ENCODE measurements at regions not wholly inside any gene's neighbourhood (a gene's known extent, or its start where the extent isn't known, plus 50 kb on each side); places are given as distances from the start of the nearest gene placed in this dataset.
"Not testable (repeated sequence)": the region's sequence is repeated elsewhere in the genome, so short reads cannot be mapped to it uniquely, and the experiment has no call there.

DNA sequence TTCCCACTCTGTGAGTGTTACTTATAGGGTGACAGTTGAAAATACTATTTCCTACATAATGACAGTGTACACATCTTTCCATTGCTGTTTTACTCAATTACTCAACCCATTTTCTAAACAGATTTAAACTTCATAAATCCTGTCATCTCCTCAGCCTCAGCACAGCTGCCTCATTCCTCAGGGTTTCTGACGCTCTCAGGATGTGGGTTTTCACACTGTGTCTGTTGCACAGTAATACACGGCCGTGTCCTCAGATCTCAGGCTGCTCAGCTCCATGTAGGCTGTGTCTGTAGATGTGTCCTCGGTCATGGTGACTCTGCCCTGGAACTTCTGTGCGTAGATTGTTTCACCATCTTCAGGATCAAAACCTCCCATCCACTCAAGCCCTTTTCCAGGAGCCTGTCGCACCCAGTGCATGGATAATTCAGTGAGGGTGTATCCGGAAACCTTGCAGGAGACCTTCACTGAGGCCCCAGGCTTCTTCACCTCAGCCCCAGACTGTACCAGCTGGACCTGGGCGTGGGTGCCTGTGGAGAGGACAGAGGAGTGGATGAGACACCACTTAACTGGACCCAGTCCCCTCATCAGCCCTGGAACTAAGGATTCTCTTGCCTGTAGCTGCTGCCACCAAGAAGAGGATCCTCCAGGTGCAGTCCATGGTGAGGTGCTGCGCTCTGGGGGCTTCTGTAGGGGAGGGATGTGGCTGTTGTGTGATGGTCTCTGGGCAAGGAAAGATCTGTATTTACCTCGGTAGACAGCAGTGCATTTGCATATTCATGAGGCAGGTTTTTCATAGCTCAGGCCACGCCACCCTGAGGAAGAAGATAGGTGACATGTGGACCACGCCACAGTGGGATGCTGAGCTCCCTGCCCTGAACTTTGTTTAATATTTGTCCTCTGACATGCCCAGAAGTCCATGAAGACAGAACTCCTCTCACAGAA is 750.2 kb downstream of the TMEM121 start:
- H3K27me3 Mint-ChIP-seq (ENCODE audit: low read depth), result peaks cover 62% of the 10 kb centered on the region
- H3K36me3 Mint-ChIP-seq (ENCODE audit: low read depth), result no peaks in the 10 kb centered on the region
- H3K4me1 Mint-ChIP-seq (ENCODE audit: low read depth), result peaks cover 7% of the 10 kb centered on the region
- no peaks in the 10 kb centered on the region for H3K9me3 Mint-ChIP-seq
- H3K4me3 Mint-ChIP-seq, result no peak overlapping the region
- peak overlapping the region; percentile 4 for H3K27ac Mint-ChIP-seq

DNA sequence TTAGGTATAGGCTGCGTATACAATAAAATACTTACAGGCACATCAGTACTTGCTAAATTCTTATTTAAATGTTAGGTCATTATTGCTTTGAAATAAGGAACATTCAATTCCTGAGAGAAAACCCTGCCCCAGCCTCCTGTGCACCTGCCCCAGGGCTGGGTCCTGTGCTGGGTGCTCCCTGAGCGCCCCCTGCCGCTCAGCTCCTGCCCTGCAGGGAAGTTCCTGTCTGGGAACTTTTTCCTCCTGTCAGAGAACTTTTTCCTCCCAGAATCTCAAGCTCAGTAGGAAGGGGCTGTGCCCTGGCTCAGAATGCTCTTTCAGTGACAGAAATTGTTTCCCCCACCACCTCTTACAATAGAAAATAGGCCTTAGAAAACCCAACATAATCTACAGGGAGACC is 751.1 kb downstream of the TMEM121 start:
- Mint-ChIP-seq H3K36me3 (ENCODE audit: low read depth) (no peaks in the 10 kb centered on the region), H3K9me3 (no peaks in the 10 kb centered on the region), H3K4me3 (no peak overlapping the region), H3K27me3 (ENCODE audit: low read depth) (peaks cover 55% of the 10 kb centered on the region), H3K27ac (no peak overlapping the region), H3K4me1 (ENCODE audit: low read depth) (peaks cover 7% of the 10 kb centered on the region)

DNA sequence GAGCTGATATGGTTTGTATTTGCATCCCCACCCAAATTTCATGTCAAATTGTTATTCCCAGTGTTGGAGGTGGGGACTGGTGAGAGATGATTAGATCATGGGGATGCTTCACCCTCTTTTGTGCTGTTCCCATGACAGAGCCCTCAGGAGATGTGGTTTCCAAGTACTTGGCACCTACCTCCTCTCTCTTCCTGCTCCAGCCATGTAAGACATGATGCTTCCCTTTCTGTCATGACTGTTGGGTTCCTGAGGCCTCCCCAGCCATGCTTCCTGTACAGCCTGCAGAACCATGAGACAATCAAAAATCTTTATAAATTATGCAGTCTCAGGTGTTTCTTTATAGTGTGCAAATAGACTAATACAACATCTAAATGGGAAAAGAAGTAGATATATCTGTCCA is 754.5 kb downstream of the TMEM121 start:
- Mint-ChIP-seq H3K27me3 (ENCODE audit: low read depth) (peaks cover 45% of the 10 kb centered on the region), H3K9me3 (no peaks in the 10 kb centered on the region), H3K27ac (no peak overlapping the region), H3K4me3 (no peak overlapping the region), H3K4me1 (ENCODE audit: low read depth) (peaks cover 7% of the 10 kb centered on the region), H3K36me3 (ENCODE audit: low read depth) (no peaks in the 10 kb centered on the region)

DNA sequence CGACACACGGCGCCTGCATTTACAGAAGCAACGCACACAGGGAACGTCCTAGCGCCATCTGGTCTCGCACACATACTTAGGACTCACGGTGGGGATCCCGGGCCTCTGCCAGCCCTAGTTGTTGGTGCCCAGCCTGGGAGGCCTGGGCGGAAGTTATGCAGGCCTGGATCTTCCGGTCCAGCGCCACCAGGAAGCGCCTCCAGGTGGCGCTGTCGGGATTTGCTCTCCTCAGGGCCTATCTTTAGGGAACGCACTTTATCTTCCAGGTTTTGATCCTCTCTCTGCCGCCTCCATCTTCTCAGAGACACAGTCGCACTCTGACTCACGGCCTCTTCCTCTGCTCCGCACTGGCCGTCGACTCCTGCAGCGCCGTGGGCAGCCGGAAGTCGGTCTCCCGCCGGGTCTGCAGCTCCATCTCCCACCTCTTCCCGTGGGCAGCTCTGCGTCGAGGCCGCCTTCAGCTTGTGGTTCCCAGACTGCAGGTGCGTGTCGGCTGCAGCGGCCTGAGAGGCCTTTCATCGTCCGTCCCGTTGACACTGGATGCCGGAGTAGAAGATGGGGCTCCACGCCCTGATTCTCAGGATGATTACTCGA is 760.4 kb downstream of the TMEM121 start:
- no peak overlapping the region for H3K4me3 Mint-ChIP-seq
- H3K27me3 Mint-ChIP-seq (ENCODE audit: low read depth), result peaks cover 19% of the 10 kb centered on the region
- H3K4me1 Mint-ChIP-seq (ENCODE audit: low read depth), result no peaks in the 10 kb centered on the region
- H3K9me3 Mint-ChIP-seq, result no peaks in the 10 kb centered on the region
- no peak overlapping the region for H3K27ac Mint-ChIP-seq
- H3K36me3 Mint-ChIP-seq (ENCODE audit: low read depth), result no peaks in the 10 kb centered on the region

DNA sequence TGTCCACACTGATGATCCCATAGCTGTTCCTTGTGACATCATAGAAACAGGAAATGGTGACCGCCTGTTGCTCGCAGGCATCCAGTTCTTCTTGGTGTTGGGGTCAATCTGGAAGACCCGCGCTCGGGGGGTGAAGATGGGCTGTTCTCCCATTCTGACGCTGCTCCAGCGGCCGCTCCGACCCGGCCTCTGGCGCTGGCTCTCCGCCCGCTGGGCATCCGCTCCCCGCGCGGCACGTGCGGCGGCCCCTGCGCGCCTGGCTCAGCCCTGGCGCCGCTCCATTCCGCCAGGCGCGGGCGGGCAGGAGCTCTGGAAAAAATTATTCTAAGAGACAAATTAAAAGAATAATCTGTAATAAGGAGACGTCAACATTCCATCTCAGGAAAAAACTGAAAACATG is 761.1 kb downstream of the TMEM121 start:
- peaks cover 19% of the 10 kb centered on the region for H3K27me3 Mint-ChIP-seq (ENCODE audit: low read depth)
- no peaks in the 10 kb centered on the region for H3K36me3 Mint-ChIP-seq (ENCODE audit: low read depth)
- H3K4me3 Mint-ChIP-seq, result no peak overlapping the region

DNA sequence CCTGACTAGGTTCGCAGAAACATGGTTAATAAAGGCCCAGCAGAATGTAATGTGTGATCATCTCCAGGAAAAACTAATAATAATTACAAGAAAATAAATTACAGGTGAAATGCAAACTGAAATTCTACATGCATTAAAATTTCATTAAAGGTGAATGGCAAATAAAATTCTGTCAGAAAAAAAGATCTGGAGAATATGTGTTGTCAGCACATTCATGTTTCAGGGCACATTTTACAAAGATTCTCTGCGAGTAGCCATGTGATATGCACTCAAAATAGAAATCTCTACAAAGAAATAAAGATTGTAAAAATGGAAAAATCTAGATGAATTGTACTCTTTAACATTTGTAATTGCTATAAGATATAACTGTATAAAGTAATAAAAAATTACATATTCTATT is 765.2 kb downstream of the TMEM121 start:
- Mint-ChIP-seq H3K9me3 (no peaks in the 10 kb centered on the region), H3K27ac (no peak overlapping the region), H3K27me3 (ENCODE audit: low read depth) (peaks cover 40% of the 10 kb centered on the region), H3K4me3 (no peak overlapping the region), H3K4me1 (ENCODE audit: low read depth) (no peaks in the 10 kb centered on the region), H3K36me3 (ENCODE audit: low read depth) (no peaks in the 10 kb centered on the region)

More for the DNA sequence above, 761.1 kb downstream of the TMEM121 start:
- H3K9me3 Mint-ChIP-seq, result no peaks in the 10 kb centered on the region
- no peaks in the 10 kb centered on the region for H3K4me1 Mint-ChIP-seq (ENCODE audit: low read depth)
- H3K27ac Mint-ChIP-seq, result no peak overlapping the region

DNA sequence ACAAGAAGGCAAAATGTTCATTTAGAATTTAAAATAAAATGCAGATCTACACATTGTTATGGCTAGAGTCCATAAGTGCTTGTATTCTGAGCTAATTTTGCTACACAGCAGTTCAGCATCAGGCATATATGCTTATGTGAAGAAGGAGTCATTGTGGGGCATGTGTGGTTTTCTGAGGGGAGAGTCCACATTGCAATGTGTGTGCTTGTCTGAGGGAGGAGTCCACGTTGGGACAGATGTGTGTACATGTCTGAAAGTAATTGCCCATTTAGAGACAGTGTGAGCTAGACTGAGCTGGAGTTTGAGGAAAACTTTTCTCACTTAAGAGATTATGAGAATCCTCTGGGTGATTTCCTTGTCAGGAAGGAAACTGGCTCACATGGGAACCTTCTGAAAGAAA is 767.9 kb downstream of the TMEM121 start:
- Mint-ChIP-seq H3K27ac (no peak overlapping the region), H3K36me3 (ENCODE audit: low read depth) (no peaks in the 10 kb centered on the region), H3K4me3 (no peak overlapping the region), H3K27me3 (ENCODE audit: low read depth) (peaks cover 43% of the 10 kb centered on the region), H3K9me3 (no peaks in the 10 kb centered on the region), H3K4me1 (ENCODE audit: low read depth) (no peaks in the 10 kb centered on the region)

DNA sequence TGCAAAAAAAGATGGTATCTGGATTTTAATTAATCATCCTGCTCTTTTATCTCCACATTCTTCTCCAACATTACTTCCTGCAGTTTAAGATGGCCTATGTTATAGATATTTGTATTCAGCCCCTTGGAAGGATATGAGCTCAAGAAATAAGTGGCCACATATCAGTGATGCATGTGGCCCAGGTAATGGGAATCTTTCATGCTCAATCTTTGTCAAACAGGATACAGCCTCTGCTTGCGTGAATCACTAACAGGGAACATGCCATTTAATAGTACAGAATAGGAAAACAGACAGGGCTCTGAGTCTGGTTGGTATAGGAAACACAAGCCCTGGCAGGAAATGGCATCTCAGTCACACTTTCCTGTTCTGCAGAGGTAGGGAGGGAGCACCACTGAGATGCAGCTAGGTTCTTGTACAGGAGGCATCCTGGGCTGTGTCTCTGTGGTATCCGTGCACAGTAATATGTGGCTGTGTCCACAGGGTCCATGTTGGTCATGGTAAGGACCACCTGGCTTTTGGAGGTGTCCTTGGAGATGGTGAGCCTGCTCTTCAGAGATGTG is 774.6 kb downstream of the TMEM121 start:
- peaks cover 28% of the 10 kb centered on the region for H3K27me3 Mint-ChIP-seq (ENCODE audit: low read depth)
- H3K27ac Mint-ChIP-seq; H3K4me3 Mint-ChIP-seq; H3K4me1 Mint-ChIP-seq (ENCODE audit: low read depth); H3K36me3 Mint-ChIP-seq (ENCODE audit: low read depth); H3K9me3 Mint-ChIP-seq: not testable (repeated sequence)

DNA sequence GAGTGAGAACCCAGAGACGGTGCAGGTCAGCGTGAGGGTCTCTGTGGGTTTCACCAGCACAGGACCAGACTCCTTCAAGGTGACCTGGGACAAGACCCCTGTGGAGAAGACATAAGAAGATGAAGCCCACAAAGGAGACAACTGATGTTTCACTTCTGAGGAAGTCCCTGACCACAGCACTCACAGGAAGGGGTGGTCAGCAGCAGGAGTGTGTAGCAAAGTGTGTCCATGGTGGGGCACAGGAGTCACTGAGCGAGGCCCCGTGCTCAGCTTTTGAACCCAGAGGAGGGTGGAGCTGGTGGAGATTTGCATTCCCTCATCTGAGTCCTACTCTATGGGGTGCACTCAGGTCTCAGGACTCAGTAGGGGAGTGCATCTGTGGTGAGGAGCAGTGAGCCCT is 775.2 kb downstream of the TMEM121 start:
- H3K27ac Mint-ChIP-seq; H3K36me3 Mint-ChIP-seq (ENCODE audit: low read depth); H3K4me1 Mint-ChIP-seq (ENCODE audit: low read depth); H3K4me3 Mint-ChIP-seq; H3K9me3 Mint-ChIP-seq: not testable (repeated sequence)
- peaks cover 32% of the 10 kb centered on the region for H3K27me3 Mint-ChIP-seq (ENCODE audit: low read depth)

DNA sequence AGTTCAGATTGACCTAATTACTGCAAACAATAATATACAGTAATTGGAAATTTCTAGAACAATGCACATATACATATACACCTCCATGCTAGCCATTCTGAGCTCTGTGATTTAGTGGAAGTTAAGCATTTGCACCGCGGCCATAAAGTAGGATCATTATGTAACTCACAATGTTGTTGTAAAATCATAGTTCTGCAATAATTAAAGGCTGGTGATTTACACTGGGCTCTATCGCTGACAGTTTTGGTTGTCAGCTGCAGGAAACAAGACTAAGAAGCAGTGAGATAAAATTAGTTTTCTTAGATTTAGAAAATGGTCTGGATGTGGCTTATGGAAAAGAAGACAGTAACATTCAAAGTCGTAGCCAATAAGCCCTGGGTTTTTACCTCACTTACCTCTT is 776.3 kb downstream of the TMEM121 start:
- no peak overlapping the region for H3K27ac Mint-ChIP-seq
- H3K4me3 Mint-ChIP-seq, result no peak overlapping the region
- H3K27me3 Mint-ChIP-seq (ENCODE audit: low read depth), result peaks cover 34% of the 10 kb centered on the region
- H3K9me3 Mint-ChIP-seq, result no peaks in the 10 kb centered on the region
- no peaks in the 10 kb centered on the region for H3K36me3 Mint-ChIP-seq (ENCODE audit: low read depth)
- peaks cover 8% of the 10 kb centered on the region for H3K4me1 Mint-ChIP-seq (ENCODE audit: low read depth)

DNA sequence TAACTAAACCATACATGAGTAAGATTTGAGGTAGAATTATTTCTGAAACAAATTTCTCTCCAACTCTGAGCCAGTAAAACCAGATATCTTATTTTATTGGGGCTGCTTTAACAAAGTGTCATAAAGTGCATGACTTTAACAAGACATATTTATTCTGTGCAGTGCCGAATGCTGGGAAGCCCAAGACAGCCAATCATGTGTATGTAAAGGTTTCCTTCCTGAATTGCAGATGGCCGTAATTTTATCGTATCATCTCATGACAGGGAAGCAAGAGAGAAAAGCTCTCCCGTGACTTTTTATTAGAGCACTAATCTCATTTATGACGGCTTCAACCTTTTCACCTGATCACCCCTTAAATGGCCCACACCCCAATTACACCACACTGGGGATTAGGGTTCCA is 777.9 kb downstream of the TMEM121 start:
- Mint-ChIP-seq H3K27ac (no peak overlapping the region), H3K9me3 (peaks cover 3% of the 10 kb centered on the region), H3K36me3 (ENCODE audit: low read depth) (no peaks in the 10 kb centered on the region), H3K4me3 (no peak overlapping the region), H3K4me1 (ENCODE audit: low read depth) (peaks cover 10% of the 10 kb centered on the region), H3K27me3 (ENCODE audit: low read depth) (peaks cover 38% of the 10 kb centered on the region)

DNA sequence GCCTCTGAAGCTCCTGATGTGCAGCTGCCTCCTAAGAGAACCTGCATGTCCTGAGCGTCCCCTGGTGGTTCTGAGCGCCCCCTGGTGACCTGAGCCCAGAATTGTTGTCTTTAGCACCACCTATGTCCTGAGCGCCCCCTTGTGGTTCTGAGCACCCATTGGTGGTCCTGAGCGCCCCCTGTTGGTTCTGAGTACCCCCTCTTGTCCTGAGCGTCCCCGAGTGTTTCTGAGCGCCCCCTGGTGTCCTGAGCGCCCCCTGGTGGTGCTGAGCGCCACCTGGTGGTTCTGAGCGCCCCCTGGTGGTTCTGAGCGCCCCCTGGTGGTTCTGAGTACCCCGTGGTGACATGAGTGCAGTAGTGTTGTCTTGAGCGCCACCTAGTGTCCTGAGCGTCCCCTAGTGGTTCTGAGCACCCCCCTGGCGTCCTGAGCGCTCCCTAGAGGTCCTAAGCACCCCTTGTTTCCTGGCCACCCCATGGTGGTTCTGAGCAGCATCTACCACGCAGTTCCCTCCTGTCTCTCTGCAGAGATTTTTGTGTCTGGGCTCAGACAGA is 782.5 kb downstream of the TMEM121 start:
- Mint-ChIP-seq H3K27me3 (ENCODE audit: low read depth) (peaks cover 60% of the 10 kb centered on the region), H3K9me3 (peaks cover 5% of the 10 kb centered on the region), H3K4me3 (no peak overlapping the region), H3K27ac (peak overlapping the region; percentile 32), H3K4me1 (ENCODE audit: low read depth) (peaks cover 4% of the 10 kb centered on the region), H3K36me3 (ENCODE audit: low read depth) (no peaks in the 10 kb centered on the region)

DNA sequence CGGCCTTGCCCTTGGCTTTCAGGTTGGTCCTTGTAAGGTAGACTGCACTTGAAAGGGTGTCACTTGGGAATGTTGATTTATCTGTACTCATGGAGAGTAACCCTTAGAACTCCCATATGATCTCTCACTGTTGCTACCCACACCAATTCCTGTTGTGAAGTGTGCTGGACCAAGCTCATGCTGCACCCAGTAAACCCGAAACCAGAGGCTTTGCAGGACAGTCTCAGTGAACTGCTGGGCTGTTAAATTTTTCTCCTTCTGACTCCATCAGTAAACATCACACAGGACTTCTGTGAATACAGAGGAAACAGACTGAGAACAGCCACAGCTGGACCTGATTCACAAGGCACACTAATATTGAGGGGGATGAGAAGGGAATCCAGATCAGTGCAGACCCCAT is 783.0 kb downstream of the TMEM121 start:
- no peaks in the 10 kb centered on the region for H3K36me3 Mint-ChIP-seq (ENCODE audit: low read depth)
- peaks cover 62% of the 10 kb centered on the region for H3K27me3 Mint-ChIP-seq (ENCODE audit: low read depth)
- no peak overlapping the region for H3K4me3 Mint-ChIP-seq
- peaks cover 4% of the 10 kb centered on the region for H3K4me1 Mint-ChIP-seq (ENCODE audit: low read depth)
- no peak overlapping the region for H3K27ac Mint-ChIP-seq
- peaks cover 5% of the 10 kb centered on the region for H3K9me3 Mint-ChIP-seq

DNA sequence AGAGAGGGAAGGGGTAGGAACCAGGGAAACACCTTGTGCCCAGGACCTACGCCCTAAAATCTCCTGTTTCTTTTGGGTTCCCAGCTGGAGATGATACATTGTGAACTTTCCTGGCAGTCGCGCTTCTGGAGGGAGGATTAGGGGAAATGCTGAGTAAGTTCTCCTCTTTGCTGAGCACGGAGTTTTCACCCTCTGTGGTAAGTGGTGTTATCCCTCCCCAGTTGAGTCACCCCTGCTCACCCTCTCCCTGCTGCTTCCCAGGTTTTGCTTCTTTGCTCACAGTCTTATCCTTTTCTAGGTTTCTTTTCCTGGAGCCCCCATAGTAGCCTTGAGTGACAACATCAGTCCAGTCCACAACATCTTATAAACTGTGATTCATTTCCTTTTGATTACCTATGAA is 789.1 kb downstream of the TMEM121 start:
- Mint-ChIP-seq H3K9me3 (no peaks in the 10 kb centered on the region), H3K27ac (no peak overlapping the region), H3K4me3 (no peak overlapping the region), H3K27me3 (ENCODE audit: low read depth) (peaks cover 28% of the 10 kb centered on the region), H3K36me3 (ENCODE audit: low read depth) (no peaks in the 10 kb centered on the region), H3K4me1 (ENCODE audit: low read depth) (peaks cover 1% of the 10 kb centered on the region)

DNA sequence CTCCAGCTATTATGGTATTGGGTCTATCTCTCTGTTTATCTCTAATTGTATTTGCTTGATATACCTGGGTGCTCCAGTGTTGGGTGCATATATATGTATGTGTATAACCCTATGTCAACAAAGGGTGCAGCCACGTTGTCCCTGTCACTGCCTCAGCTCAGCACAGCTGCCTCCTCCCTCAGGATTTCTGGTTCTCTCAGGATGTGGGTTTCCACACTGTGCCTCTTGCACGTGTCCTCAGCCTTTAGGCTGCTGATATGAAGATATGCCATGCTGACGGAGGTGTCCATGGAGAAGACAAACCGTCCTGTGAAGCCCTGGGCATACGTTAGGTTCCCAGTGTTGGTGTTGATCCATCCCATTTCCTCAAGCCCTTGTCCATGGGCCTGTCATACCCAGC is 791.2 kb downstream of the TMEM121 start:
- no peaks in the 10 kb centered on the region for H3K9me3 Mint-ChIP-seq
- H3K27ac Mint-ChIP-seq, result no peak overlapping the region
- peaks cover 32% of the 10 kb centered on the region for H3K27me3 Mint-ChIP-seq (ENCODE audit: low read depth)
- H3K36me3 Mint-ChIP-seq (ENCODE audit: low read depth), result no peaks in the 10 kb centered on the region
- peaks cover under 1% of the 10 kb centered on the region for H3K4me1 Mint-ChIP-seq (ENCODE audit: low read depth)
- no peak overlapping the region for H3K4me3 Mint-ChIP-seq
